Activated CD4-positive, alpha-beta T cell treated with anti-CD3 and anti-CD28 coated beads, Interleukin-10, Interleukin-2, amounts not matched to agents 100 ng/mL and 50 ng/mL, durations not matched to agents 16 hours and 8 hours (primary cell): ENCODE measurements at regions not wholly inside any gene's neighbourhood (a gene's known extent, or its start where the extent isn't known, plus 50 kb on each side); places are given as distances from the start of the nearest gene placed in this dataset.
A peak's percentile ranks its signal among the peaks of the same experiment; 100 is the strongest.

Experiments
- DNase-seq: peaks from one replicate; pipeline ENCODE4 v3.0.0-alpha.2; 2020

DNA sequence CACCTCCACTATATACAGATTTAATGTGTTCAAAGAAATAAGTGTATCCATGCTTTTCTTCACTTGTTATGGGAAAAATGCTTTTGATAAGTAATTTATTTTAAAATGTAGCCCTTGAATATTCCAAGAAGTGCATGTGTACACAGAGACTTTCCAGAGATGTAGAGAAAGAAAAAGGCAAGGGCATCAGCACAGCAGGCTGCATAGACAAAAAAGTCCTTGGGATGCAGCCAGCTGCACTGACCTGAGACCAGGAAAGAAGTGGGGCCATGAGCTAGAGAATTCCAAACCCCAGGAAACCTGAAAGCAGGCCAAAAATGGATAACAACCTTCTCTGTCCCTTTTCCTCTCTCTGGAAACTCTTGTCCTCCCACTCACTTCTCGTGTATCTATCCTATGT lies 51.6 kb upstream of the PRDM8 start:
- no peak for DNase-seq

DNA sequence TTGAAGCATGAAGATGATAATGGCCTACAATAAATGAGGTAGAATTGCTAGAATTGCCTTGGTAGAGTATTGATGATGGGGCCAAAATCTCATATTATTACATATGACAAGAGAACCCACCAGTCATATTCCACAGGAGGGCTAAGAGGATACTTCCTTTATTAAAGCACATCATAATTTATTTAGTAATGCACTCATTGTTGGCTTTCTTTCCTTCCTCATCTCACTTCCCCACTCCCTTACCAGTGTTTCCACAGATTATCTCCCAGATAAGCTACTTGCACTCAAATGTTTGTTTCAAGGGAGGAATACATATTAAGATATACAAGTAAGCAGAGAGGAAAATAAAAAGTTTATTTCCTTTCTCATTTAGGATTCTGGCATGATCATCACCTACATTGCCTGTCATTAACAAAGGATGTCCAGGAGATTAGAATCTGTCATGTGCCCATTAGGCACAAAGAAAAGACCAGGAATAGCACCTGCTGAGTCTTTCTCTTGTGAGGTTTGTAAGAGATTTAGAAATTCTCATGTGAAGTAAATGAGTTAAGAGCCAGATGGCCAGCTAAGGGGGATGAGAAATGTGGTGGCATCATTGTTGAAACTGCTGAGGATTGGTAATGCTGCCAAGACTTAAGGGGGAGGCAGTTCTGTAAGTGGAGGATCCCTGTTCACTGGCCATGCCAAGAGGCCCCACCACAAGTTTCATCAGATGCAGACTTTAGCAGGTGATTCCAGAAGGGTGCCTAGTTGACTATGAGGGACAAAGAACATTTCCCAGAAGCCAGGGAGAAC lies 52.4 kb upstream of the PRDM8 start:
- no peak for DNase-seq

DNA sequence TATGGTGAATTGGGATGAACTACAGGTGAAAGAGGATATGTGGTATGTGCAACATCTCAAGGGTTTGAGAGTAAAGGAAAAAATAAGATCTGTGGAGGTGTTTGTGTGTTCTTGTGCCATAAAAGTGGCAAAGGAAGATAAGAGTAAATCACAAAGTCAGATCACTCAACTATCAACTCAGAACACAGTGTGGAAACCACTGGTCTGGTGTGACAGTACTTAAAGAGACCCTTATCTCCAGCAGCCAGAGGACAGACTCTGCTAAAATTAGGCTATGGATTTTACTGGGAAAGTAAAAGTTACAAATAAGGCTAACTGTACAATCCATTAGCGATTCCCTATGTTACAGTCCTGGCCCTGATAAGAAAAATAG lies 54.0 kb upstream of the PRDM8 start:
- no peak for DNase-seq

- peak; percentile 66 for DNase-seq
Observed at GRCh38 chr4:80142394-80143306, 54.7 kb upstream of the PRDM8 start.

DNA sequence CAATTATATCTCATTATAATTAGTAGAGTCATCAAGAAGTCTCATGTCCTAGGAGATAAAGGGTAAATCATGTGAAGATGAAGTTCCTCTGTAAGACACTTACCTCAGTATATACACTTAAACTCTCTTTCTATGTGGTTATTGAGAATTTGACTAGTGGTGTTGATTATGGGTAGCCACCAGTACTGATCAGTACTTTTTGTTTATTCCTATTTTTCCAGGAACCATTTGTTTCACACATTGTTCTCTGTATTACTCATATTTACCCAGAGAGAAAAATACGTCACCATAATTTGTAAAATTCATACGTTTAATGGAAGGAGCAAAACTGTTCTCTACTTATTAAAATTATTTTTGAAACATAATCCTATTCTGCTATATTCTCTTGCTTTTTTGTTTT lies 55.8 kb upstream of the PRDM8 start:
- peak; percentile 69 for DNase-seq

DNA sequence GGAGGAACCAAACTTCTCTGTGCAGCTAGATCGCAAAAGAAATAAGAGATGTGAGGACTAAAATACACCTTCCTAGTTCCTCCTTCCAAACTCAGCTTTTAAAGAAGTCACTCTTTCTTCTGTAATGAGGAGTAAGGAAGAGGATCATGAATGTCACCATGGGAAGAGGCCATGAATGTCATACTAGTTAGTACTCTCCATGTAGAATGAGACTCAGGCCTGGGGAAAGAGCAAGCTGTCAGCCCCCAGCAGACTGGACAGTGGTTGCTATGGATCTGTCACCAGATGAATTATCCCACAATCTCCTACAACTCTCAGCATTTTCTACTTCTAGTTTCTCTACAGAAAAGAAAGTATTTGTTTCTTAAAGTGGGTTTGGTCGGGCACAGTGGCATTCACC lies 57.1 kb upstream of the PRDM8 start:
- DNase-seq: no peak

DNA sequence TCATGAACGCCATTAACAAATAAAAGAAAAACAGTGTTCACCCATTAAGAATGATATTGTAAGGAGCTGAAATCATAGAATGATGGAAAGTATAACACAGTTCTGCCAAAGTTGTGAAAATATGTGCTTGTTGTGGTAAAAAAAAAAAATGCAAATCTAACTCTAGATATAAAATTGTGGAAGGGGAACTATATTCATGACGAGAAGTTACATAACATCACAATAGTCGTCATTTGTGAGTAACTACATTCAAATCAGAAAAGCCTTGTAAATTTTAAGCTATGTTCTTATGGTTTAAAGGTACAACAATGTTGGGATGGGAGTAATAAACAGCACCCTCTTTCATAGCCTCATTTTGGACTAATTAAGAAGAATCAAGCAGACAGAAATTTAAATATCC lies 57.6 kb upstream of the PRDM8 start:
- DNase-seq: no peak

DNA sequence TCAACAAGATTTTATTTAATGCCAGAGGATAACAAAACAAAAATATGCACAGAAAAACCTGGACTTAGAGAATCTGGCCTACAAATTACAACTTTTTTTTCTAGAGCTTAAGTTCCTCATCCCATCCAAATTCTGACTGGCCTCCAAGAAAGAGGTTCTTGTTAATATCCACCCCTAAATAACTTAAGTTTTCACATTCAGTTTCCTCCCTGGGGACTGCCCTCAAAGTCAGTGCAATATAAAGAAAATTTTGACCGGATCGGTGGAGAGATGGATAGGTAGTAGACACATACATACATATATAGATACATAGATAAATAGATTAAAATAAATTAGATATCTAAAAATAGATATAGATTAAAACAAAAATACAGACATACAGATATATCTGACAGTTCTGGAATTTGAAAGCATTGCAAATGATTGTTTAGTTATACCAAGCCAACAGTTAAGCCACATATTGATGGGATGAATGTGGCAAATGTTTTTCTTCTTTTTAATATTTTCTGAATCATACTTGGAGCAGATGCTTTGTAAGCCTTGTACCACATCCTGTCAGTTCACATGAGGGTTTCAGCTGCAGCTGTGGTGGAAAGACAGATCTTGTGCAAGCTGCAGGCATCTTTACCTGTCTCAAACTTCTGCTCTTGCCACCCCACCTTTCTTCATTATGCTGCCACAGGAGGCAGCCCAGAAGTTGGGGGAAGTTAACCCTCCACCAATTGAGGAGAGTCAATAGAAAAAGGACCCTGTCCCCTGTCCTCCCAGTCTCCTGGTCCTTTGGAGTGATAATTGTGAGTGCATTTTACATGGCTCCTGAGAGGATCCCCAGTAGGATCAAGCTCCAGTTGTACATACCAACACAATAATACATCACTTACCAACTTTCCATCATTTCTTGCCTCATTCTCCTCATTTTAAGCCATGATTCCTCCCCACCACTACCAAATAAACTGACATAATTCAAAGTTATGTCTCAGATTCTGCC lies 58.5 kb upstream of the PRDM8 start:
- DNase-seq: peak; percentile 93

- DNase-seq: no peak
Observed at GRCh38 chr4:80137631-80138030, 59.7 kb upstream of the PRDM8 start.

- DNase-seq: no peak
Observed at GRCh38 chr4:80136270-80136669, 61.0 kb upstream of the PRDM8 start.

DNA sequence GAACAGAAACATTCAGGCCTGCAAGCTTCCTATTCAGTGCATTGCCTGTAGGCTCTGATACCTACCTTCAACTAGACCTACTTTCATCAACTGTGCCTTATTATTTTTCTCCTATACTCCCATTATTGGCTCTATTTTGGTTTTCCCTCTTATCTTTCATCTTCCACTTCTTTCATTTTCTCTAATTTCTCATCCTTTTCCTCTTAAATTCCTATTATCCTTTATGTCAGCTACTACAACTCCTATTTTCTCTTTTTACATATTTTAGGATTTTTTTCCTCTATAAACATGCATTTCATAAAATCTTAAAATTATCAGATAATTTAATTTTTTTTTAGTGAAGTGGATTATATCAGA lies 61.6 kb upstream of the PRDM8 start:
- DNase-seq: no peak

GRCh38 chr4:80134936-80135701 lies 62.1 kb upstream of the ANTXR2 start:
- DNase-seq: no peak

GRCh38 chr4:80133240-80133783 lies 60.3 kb upstream of the ANTXR2 start:
- DNase-seq: no peak

- DNase-seq: no peak
Observed at GRCh38 chr4:80129785-80130184, 56.8 kb upstream of the ANTXR2 start.

- DNase-seq: no peak
Observed at GRCh38 chr4:80128941-80129340, 55.9 kb upstream of the ANTXR2 start.

GRCh38 chr4:80127870-80128419 lies 54.9 kb upstream of the ANTXR2 start:
- DNase-seq: no peak

GRCh38 chr4:80126435-80126834 lies 53.4 kb upstream of the ANTXR2 start:
- DNase-seq: no peak

GRCh38 chr4:80125252-80126177 lies 52.5 kb upstream of the ANTXR2 start:
- peak; percentile 78 for DNase-seq

GRCh38 chr4:80124246-80125211 lies 51.5 kb upstream of the ANTXR2 start:
- no peak for DNase-seq
